ENCODE measurements at regions not wholly inside any gene's neighbourhood (a gene's known extent, or its start where the extent isn't known, plus 50 kb on each side); places are given as distances from the start of the nearest gene placed in this dataset.
"Not testable (repeated sequence)": the region's sequence is repeated elsewhere in the genome, so short reads cannot be mapped to it uniquely, and the experiment has no call there.

DNA sequence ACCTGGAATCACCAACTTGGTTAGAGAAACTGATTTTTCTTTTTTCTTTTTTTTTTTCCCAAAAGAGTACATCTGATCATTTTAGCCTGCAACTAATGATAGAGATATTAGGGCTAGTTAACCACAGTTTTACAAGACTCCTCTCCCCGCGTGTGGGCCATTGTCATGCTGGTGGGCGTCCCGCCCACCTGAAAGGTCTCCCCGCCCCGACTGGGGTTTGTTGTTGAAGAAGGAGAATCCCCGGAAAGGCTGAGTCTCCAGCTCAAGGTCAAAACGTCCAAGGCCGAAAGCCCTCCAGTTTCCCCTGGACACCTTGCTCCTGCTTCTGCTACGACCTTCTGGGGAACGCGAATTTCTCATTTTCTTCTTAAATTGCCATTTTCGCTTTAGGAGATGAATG lies 162.0 kb downstream of the RTL9 start:
- TF ChIP-seq, protein P1, sequence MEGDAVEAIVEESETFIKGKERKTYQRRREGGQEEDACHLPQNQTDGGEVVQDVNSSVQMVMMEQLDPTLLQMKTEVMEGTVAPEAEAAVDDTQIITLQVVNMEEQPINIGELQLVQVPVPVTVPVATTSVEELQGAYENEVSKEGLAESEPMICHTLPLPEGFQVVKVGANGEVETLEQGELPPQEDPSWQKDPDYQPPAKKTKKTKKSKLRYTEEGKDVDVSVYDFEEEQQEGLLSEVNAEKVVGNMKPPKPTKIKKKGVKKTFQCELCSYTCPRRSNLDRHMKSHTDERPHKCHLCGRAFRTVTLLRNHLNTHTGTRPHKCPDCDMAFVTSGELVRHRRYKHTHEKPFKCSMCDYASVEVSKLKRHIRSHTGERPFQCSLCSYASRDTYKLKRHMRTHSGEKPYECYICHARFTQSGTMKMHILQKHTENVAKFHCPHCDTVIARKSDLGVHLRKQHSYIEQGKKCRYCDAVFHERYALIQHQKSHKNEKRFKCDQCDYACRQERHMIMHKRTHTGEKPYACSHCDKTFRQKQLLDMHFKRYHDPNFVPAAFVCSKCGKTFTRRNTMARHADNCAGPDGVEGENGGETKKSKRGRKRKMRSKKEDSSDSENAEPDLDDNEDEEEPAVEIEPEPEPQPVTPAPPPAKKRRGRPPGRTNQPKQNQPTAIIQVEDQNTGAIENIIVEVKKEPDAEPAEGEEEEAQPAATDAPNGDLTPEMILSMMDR (IDR thresholded peaks at IDR 0.05; ENCODE audit: poor library complexity, severe bottlenecking) = not testable (repeated sequence)
- not testable (repeated sequence) for TF ChIP-seq POLR2AphosphoS5 (IDR thresholded peaks at IDR 0.05)

Data from neural cell (in vitro differentiated cells).